HG03196 (cell line): ENCODE measurements at regions not wholly inside any gene's neighbourhood (a gene's known extent, or its start where the extent isn't known, plus 50 kb on each side); places are given as distances from the start of the nearest gene placed in this dataset.

Source experiments
- ATAC-seq: cut with Tn5 transposase; IDR thresholded peaks from one replicate; pipeline ENCODE4 v1.9.1; 2021; ENCODE audit not compliant: unreplicated experiment

DNA sequence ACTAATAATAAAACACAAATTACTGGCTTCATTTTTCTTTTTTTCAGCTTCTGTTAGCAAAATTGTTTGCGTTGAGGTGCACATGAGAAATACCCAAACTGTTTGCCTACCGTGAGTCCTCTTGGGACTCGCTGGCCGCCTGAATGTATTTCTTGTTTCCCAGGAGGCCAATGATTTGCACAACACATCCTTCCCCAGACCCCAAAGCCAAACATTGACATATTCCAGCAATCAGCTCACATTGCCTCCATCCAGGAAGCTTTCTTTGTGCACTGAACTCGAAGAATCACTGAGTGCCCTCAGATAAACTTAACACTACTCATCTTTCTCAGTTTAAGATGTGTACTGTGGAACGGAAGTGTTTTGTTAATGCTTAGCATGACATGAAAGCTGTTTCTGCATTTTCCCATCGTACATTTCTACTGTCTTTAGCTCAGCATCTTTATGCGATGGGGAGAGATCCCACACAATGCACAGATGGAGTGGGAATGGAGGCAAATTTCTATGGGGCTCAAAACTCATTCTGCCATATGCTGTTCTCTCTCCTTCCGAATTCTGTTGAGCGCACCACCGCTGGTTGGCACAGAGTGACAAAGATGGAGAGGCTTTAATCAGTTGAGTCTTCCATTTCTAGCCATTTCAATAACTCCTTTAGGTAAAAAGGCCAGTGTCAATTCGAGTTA lies 399.5 kb downstream of the RFC3 start:
- no peak for ATAC-seq

DNA sequence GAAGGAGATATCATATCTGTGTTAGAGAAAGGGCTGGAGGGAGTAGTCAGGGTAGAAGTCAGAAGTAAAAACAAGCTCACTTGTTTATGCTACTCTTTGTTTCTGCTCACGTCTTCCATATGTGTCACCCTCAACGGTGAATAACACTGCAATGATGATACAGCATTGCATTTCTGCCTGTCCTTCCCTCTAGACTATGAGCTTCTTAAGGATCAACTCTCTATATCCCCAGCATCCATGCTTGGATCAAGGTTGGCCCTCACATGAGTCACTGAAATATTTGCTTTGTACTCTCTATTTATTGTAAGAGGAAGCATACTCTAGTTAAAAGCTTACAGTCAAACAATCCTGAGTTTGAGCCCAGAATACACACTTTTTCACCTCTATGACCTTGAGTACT lies 406.0 kb downstream of the RFC3 start:
- ATAC-seq: no peak

DNA sequence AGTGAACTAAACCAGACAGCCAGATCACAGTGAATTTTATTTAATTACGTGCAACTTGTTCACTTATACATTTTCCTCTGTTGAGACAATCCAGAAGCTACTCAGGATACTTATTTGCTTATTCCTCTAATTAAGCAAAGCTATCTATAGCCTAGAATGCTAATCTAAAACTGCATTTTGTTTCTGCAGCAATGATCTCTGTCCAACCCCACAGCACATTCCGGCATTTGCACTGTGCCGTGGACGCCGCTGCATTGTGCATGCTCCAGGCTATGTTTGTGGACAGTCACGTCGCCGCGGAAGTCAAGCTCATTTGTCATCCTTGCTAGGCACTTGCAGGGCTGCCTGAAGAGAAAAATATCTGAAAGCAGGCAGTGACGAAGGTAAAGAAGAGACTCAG lies 406.9 kb downstream of the RFC3 start:
- ATAC-seq: no peak

DNA sequence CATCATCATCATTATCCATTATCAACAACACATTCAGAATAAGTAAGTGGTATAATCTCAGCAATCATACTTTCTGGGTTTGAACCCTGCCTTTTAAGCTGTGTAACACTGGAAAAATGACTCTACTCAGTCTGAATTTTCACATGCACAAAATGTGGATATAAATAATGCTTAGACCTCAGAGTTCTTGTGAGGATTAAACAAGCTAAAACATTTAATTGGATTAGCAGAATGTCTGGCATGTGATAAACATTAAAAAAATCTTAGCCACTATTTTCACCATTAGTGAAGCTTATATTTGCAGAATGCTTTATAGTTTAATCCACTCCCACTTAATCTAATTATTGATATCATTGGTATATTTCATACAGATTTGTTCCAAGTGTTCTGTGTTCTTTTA lies 412.3 kb downstream of the RFC3 start:
- no peak for ATAC-seq

DNA sequence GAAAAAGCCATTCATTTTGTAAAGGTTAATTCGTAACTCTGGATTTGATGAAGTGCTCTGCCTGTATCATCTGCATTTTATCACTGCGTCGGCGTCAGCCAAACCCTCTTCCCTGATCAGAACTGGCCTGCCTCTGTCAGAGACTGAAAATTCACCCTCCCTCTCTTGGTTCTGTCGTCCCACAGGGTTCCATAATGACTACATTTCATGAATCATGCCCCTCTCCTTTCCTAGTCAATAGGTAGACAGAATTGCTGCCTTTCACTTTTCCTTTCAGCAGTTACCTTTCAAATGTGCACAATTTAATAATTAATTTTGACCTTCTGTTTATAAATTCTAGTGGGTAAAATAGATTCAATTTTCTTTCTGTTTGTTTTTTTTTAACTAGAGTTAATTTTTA lies 423.4 kb downstream of the RFC3 start:
- ATAC-seq: no peak

DNA sequence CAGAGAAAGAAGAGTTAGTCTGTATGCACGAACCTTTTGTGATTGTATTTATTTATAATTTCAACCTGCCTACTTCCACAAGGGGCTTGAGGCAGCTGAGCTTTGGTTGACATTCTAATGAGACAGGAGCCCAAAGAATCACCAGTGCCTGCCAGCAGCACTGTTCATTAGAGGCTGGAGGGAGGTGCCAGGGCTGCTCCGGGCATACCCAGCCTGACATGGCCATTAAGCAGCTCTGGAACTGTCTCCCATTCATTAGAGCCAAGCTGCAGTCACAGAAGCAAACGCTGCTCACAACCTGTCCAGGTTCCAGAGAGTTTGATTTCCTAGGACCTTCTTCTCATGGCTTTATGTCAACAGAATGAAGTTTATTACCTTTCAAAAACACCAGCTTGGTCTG lies 425.5 kb downstream of the RFC3 start:
- ATAC-seq: no peak

DNA sequence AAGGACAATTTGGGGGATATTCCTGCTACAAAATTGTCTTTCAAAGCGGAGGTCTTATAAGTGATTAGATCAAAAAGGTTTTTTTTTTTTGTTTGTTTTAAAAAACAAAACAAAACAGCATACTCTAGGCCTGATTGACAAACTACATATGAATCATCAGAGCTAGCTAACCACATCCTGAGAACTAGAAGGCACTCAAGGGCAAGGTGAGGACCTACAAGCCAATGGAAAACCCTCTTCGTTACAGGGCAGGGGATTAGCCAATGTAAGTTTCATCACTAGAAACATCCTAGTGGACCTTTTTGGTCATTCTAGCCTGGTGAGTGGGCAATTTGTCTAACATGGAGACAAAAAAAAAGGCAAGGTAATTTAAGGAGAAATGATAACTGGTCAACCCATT lies 428.6 kb downstream of the RFC3 start:
- no peak for ATAC-seq

DNA sequence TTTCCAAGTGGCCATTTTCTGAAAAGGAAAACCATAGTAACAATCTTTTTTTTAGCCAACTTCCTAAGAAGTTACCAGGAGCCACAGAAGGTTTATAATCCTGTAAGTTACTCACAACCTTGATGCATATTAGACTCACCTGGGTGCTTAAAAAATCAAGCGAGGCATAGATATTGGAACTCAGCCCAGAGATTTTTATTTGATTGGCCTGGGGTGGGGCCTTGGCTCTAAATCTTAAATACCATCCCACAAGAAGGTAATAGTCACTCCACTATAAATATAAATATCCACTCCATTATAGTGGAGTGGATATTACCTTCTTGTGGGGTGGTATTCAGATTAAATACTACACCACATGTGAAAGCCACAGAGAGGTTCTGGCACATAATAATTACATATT lies 429.6 kb downstream of the RFC3 start:
- no peak for ATAC-seq

DNA sequence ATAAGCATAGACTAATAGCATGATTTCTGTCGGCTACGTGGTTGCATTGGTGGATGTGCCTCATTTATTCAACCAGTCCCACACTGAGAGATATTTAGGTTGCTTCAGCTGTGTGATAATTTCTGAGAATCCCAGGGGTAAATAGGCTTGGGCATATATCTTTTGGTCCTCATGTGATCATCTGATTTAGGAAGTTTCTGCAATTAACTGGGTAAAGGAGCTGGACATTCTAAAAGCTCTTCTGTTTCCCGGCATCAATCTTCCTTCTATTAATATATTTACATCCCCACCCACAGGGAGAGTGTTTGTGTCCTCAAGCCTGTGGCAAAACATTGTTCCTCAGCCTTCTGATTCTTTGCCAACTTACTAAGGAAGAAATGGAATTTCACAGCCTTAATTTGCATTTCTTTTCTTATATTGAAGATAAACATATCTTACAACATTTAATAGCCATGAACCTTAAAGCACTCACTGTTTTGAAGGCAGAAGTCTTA lies 431.6 kb downstream of the RFC3 start:
- ATAC-seq: no peak

DNA sequence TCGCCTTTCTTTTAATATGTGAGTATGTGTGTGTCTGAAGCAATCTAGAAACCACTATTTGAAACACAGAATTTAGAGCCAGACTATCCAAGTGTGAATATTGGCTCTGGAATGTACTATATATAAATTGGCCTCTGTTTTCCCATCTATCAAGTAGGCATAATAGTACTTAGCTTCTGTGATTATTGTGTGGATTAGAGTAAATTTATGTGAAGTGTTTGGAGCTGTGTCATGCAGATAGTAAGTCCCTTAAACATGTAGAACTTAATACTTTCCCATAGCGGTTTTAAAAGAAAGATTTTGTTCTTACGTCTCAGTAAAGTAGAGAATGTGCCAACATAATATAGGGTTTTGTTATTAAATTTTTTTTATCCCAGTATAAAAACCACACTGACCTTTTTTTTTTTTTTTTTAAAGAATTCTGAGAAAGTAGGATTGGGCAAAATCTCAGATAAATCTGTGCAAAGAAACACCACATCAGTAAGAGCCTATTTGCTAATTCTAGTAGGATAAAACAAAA lies 432.3 kb downstream of the RFC3 start:
- no peak for ATAC-seq

DNA sequence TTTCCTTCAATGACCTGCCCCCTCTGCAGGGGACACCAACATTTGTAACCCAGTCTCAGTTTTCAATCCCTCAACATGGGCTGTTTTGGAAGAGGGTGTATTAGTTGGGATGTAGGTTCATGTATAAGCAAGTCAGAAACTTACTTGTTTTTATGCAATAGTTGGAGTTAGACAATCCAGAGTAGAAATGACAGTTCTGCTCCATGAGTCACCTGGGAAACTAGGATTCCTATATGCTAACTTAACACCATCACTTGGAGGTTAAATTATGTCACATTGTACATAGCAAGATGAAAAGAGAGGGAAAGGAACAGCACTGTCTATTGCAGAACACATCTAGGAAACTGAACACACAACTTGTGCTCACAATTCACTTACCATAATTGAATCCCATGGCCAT lies 436.4 kb downstream of the RFC3 start:
- no peak for ATAC-seq

DNA sequence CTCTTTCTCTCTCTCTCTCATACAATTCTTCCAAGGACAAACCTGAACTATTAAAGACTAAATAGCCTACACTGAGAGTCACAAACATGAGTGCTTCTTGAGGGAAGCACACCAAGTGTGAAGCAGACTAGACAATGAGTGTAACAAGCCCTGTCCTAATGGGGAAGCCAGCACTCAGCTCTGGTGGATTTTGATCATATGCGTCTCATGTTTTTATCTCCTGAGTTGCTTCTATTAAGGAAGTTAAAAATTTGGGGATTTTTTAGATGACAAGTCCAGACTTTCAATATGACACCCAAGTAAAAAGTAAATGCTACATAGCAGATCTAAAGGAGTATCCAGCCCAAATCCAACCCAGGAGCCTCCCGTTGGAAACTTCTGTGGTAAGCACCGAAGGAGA lies 437.8 kb downstream of the RFC3 start:
- ATAC-seq: no peak

DNA sequence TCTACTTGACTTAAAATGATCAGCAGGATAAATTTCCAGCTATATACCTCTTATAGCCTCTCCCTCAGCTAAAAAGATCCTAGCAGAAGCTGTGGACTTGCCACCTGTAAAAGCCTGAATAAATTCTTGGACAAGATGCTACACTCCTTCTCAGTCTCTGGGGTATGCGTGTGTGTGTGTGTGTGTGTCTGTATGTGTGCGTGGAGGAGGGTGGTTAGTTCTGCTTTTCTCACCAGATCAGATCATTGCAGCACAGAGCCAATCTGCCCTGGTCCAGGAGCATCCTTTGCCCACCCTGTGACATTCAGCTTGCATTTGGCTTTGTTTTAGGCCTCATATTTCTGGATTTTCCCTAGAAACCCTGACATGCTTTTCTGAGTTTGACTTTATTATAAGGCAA lies 438.3 kb downstream of the RFC3 start:
- no peak for ATAC-seq

DNA sequence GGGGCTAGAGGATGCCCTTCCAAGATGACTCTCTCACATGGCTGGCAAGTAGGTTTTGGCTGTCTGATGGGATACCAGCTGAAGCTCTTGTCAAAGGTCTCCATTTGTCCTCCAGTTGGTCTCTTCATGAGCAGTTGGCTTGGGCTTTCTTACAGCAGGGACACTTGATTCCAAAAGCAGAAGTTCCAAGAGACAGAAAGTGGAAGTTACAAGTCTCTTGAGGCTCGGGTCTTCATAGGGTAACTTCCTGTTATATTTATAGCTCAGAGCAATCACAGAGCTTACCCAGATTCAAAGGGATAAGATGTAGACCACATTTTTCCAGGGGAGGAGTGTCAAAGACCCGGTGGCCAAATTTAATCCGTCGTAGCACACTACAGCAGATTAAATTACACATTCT lies 440.0 kb downstream of the RFC3 start:
- no peak for ATAC-seq

DNA sequence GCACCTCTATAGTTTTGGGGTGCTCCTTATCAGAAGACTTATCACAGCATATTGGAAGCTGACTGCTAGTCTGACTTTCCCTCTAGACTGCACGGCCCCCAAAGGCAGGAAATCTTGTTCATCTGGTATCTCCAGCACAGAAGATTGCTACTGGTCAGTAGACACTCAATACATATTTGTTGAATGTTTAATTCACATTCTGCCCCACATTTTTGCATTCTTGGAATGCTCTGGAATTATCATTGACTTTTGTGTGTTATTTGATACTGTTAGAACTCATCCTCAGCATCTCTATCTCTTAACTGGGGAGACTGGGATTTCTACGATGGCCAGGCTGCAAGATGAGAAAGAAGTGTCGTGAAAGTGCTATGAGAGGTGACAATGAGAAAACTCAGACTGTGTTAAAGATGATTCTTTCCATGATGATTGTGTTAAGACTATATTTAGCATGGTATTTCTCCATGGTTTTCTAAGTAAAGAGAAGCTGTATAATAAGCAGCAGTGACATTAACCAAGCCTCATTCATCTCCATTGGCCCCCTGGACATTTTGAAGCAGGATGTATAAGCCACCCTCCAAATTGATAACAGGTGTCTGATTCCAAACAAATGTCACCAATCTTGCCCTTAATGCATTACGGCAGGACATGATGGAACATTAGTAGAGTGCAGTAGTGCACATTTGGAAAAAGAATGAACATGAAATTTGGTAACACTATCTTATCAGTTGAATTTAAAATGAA lies 440.9 kb downstream of the RFC3 start:
- no peak for ATAC-seq

DNA sequence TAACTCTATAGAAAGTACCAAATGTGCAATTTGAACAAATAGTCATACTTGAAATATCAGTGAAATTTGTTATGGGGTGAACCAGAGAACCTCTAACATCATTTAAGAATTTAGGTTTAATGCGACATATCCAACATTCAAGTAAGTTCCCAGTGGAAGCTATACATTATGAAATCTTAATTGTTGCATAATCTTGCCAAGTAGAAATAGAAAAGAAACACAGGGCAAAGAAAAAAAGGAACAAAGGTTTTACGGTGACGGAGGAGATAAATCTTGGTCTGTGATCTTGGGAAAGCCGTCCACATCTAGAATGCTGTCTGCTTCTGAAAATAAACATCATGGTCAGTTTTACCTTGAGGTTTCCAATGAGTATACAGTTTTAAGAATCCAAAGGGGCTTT lies 445.7 kb downstream of the RFC3 start:
- ATAC-seq: no peak

DNA sequence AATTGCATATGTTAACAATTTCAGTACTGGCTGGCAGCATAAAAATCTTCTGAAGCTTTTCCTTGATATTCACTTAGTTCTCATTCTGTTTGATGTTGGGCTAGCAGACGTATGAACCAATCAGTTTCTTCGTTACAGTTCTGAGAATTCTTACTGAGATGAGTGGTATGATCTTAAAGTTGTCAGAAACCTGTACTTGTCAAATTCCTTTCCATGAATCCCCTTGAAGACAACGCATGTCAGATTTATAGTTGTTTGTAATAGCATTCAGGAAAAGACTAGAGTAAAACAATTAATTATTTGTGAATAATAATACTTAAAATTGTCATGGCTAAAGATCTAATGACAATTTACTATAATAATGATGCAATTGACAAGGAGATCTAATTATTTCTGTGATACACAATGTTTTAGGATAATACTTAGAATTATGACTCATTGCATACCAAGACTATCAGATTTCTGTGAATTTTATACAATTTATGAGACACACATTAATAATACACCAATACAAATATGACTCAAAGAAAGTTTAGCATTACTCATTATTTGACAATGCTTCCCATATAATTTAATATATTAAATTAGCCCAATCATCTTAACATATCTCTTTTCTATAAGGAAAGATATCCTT lies 447.2 kb downstream of the RFC3 start:
- no peak for ATAC-seq

DNA sequence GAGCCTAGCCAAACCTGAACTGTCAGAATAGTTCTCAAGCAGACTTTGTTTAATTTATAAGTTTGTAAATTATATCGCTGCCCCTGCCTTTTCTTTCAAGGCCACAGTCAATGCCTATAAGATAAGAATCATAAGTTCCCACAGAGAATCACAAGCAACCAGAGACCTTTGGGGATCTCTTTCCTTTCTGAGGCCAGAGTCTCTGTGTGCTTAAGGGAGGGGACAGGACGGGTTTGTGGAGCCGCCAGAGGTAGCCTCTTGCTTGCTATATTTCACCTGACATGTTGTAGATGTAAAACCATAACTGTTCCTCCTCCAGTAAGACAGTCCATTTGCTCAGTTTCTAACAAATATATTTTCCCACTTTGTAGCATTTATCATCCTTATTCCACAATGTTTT lies 458.8 kb downstream of the RFC3 start:
- no peak for ATAC-seq

DNA sequence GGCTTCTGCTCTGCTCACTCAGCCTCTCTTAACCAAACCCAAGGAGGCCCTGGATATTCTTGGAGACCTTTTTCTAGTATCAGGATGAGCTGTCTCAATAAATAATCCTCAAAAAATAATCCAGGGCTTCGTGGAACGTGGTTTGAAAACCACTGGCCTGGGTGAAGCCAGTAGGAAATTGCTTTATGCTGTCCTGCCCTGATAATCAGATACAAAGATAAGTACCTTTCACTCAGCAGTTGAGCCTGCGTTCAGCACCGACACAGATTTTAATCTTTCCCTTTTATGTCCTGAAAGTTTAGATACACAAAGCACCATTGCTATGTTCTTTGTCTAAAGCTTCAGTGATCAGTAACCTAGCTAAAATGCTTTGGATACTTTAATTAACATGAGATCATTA lies 460.0 kb downstream of the RFC3 start:
- ATAC-seq: no peak

DNA sequence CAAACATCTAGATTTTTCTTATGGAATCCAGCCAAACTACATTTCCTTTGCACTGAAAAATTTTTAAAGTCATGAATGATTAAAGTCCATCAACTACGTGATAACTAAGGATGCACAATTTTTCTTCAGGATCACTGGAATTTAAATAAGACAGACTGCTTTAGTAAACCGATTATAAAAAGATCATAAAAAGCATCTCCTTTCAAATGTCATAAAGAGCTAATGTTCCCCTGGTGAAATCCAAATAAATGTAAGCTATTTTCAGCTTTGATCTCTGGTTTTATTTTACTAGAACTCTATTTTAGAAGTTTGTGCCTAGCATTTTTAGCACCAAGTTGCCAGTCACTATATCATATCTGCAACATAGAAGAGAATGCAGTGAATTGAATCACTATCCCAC lies 460.8 kb downstream of the RFC3 start:
- no peak for ATAC-seq

DNA sequence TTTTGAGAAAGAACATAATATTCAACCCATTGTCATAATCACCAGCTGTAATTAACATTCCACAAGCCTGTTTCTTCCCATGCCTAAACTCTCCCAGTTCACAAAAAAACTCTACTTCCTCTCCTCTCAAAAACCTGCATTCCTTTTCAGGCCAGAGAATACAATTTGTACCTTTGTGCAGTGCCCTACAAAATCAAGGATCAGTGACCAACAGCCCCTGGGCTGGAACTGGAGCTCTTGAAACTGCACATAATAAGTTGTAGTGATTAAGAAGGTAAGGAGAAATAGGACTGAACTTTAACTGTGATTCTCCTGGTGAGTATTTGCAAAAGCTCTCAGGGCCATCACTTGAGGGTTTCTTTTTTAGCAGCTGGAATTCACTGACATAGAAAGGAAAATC lies 472.7 kb downstream of the RFC3 start:
- no peak for ATAC-seq

DNA sequence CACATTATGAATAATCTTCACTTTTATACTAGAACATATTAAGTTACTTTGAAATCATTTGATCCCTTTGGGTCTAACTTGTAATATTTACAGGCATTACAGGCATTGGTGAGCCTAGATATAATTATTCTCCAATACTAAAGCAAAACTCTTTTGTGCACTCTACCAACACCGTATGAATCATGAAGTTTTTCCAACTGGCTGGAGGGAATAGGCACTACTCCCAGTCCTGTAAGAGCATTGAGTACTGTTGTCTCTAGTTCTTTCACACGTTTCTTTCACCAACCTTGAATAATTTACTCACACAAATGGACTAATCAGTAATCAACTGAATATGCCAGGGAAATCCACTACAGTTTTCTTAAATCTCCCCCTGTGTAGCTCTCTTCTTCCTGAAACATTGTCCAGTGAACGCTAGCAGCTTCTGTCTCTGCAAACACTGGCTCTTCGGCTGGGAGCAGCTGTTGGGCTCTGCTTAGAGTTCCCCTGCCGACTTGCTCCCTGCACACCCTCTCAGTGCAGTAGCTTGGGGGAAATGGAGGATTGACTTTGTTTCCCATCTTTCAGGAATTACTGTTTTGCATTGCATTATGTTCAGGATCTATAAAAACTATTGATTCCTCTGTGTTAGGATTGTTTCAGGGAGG lies 476.7 kb downstream of the RFC3 start:
- no peak for ATAC-seq
